PC-3 (cell line): ENCODE measurements at regions not wholly inside any gene's neighbourhood (a gene's known extent, or its start where the extent isn't known, plus 50 kb on each side); places are given as distances from the start of the nearest gene placed in this dataset.

Source experiments
- ATAC-seq: fragments of 200-7000 bp; cut with Tn5 transposase; 2 replicates; pipeline ENCODE4 v1.9.1; 2020; ENCODE audit warnings: mild to moderate bottlenecking, moderate library complexity
- BruUV-seq: library from RNA; stranded (reverse); fragments of 400-500 nt; replicated peaks from 2 replicates; lab custom pipeline; 2021; lab: Mats Ljungman, UMichigan
- CTCF ChIA-PET: fragments of 300-600 bp; sonication (Branson Sonifier 250); formaldehyde crosslinking; loops from one replicate; lab custom pipeline; 2022; ENCODE audit warnings: antibody characterized with exemption; lab: Charles Lee
- POLR2A ChIA-PET: fragments of 300-600 bp; sonication (Branson Sonifier 250); formaldehyde crosslinking; loops from one replicate; lab custom pipeline; 2022; ENCODE audit warnings: antibody characterized with exemption; ENCODE audit not compliant: unreplicated experiment; lab: Charles Lee
- DNase-seq: peaks from one replicate; pipeline ENCODE4 v3.0.0-alpha.2; 2015
- H2AFZ ChIP-seq: fragments of 300-600 bp; sonication (generic); 2 replicates; pipeline ENCODE4 v1.6.0; 2016; ENCODE audit warnings: antibody characterized with exemption, low read length
- H3F3A ChIP-seq: fragments of 300-600 bp; sonication (generic); one replicate; pipeline ENCODE4 v1.6.0; 2017; ENCODE audit warnings: antibody characterized with exemption, low read length, control low read depth, mild to moderate bottlenecking; ENCODE audit not compliant: unreplicated experiment
- H3K27ac ChIP-seq: fragments of 300-600 bp; sonication (generic); 2 replicates; pipeline ENCODE4 v1.5.1; 2016; ENCODE audit warnings: mild to moderate bottlenecking, low read length
- H3K27me3 ChIP-seq: fragments of 300-600 bp; sonication (generic); 2 replicates; pipeline ENCODE4 v1.6.1; 2016; ENCODE audit warnings: low read length, mixed read lengths
- H3K36me3 ChIP-seq: fragments of 300-600 bp; sonication (generic); 2 replicates; pipeline ENCODE4 v1.6.1; 2016; ENCODE audit warnings: low read depth, mixed run types, low read length, mixed read lengths
- H3K4me1 ChIP-seq: fragments of 300-600 bp; sonication (generic); 2 replicates; pipeline ENCODE4 v1.5.1; 2016; ENCODE audit warnings: low read length; ENCODE audit not compliant: insufficient read depth
- H3K4me2 ChIP-seq: fragments of 300-600 bp; sonication (generic); 2 replicates; pipeline ENCODE4 v1.6.0; 2016; ENCODE audit warnings: low read length
- H3K4me3 ChIP-seq: fragments of 300-600 bp; sonication (generic); 2 replicates; pipeline ENCODE4 v1.5.1; 2016; ENCODE audit warnings: mild to moderate bottlenecking, low read length, mixed read lengths
- H3K79me2 ChIP-seq: fragments of 300-600 bp; sonication (generic); 2 replicates; pipeline ENCODE4 v1.6.1; 2017; ENCODE audit warnings: low read length, mixed read lengths
- H3K9ac ChIP-seq: fragments of 300-600 bp; sonication (generic); 2 replicates; pipeline ENCODE4 v1.6.0; 2016; ENCODE audit warnings: mild to moderate bottlenecking, low read length
- H3K9me2 ChIP-seq: fragments of 300-600 bp; sonication (generic); replicated peaks from 2 replicates; pipeline ENCODE4 v1.6.1; 2016; ENCODE audit warnings: mixed run types, low read length, mixed read lengths
- H3K9me3 ChIP-seq: fragments of 300-600 bp; sonication (generic); 2 replicates; pipeline ENCODE4 v1.6.1; 2016; ENCODE audit warnings: low read length, mixed read lengths
- H4K20me1 ChIP-seq: fragments of 300-600 bp; sonication (generic); 2 replicates; pipeline ENCODE4 v1.6.1; 2016; ENCODE audit warnings: low read length, mixed read lengths
- CTCF ChIP-seq: fragments of 300-600 bp; sonication (generic); conservative IDR thresholded peaks from 2 replicates; pipeline ENCODE4 v1.5.1; 2017; ENCODE audit warnings: antibody characterized with exemption, low read depth, mild to moderate bottlenecking, low read length
- EZH2 ChIP-seq: fragments of 300-600 bp; sonication (generic); IDR thresholded peaks from one replicate; pipeline ENCODE4 v1.6.1; 2017; ENCODE audit warnings: antibody characterized with exemption, mild to moderate bottlenecking, low read length; ENCODE audit not compliant: unreplicated experiment
- EZH2phosphoT487 ChIP-seq: fragments of 300-600 bp; sonication (generic); IDR thresholded peaks from 2 replicates; pipeline ENCODE4 v1.6.1; 2018; ENCODE audit warnings: mild to moderate bottlenecking, antibody characterized with exemption, low read length, borderline replicate concordance
- intact Hi-C: fragments of 100-400 bp; cut with micrococcal nuclease; formaldehyde crosslinking; loops from 2 replicates; pipeline ENCODE4 v1.9.0; 2023

DNA sequence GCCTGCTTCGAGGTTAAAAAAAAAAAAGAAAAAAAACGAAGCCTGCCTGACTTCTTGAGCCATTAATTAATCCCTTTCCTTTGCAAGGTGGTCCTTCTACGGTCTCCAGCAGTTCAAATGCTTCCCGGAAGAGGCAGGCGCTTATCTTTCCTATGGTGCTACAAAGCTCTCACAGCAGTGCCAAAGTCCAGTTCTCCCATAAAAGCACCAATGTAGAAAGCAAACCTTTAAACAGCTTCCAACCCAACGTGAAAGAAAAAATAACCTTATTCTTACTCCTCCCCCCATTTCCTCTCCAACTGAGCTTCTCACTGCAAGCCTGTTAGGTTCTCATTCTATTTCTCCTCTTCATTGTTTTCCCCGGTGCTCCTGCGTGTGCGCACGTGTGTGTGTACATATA is 317.4 kb upstream of the SOX11 start:
- ChIA-PET POLR2A (no interaction called here), CTCF (no interaction called here)
- Histone ChIP-seq H3K9me3 (no peaks in the 10 kb centered on the region), H3K79me2 (no peaks in the 10 kb centered on the region), H4K20me1 (no peaks in the 10 kb centered on the region), H3K4me2 (no peak overlapping the region), H3K27ac (no peak overlapping the region), H3K36me3 (no peaks in the 10 kb centered on the region), H3K9ac (no peak overlapping the region), H3F3A (no peaks in the 10 kb centered on the region), H3K4me1 (no peaks in the 10 kb centered on the region), H3K9me2 (no peaks in the 10 kb centered on the region), H3K4me3 (no peak overlapping the region), H2AFZ (no peak overlapping the region), H3K27me3 (0 out of 2 replicates have a peak, but pooled peaks cover 3% of the 10 kb centered on the region)
- TF ChIP-seq CTCF (no peak), EZH2 (no peak)
- no peak for DNase-seq
- no peak for ATAC-seq
- no TSS peak for BruUV-seq
- intact Hi-C loops: no loop called here

- intact Hi-C loops: no loop called here
- CTCF ChIA-PET: no interaction called here
- Histone ChIP-seq H3K4me1 (no peaks in the 10 kb centered on the region), H2AFZ (no peak overlapping the region), H3K9me2 (no peaks in the 10 kb centered on the region), H3K36me3 (no peaks in the 10 kb centered on the region), H3F3A (no peaks in the 10 kb centered on the region), H3K9ac (no peak overlapping the region), H3K4me2 (no peak overlapping the region), H4K20me1 (no peaks in the 10 kb centered on the region), H3K9me3 (no peaks in the 10 kb centered on the region), H3K27ac (no peak overlapping the region), H3K27me3 (0 out of 2 replicates have a peak, but pooled peaks cover 3% of the 10 kb centered on the region), H3K4me3 (no peak overlapping the region), H3K79me2 (no peaks in the 10 kb centered on the region)
- TF ChIP-seq CTCF (no peak), EZH2phosphoT487 (no peak), EZH2 (no peak)
- ATAC-seq (no peak), DNase-seq (no peak)
- BruUV-seq: no TSS peak
- POLR2A ChIA-PET: no interaction called here
These were observed 314.9 kb upstream of the SOX11 start for GRCh38 chr2:5377323-5377722.

- no peak for DNase-seq
- no peaks in the 10 kb centered on the region for H3K79me2 ChIP-seq
- POLR2A ChIA-PET: no interaction called here
- no peak overlapping the region for H3K9ac ChIP-seq
- no peak overlapping the region for H3K27ac ChIP-seq
- no peak overlapping the region for H3K4me3 ChIP-seq
- no peaks in the 10 kb centered on the region for H3K9me3 ChIP-seq
- H3F3A ChIP-seq: no peaks in the 10 kb centered on the region
- no TSS peak for BruUV-seq
- TF ChIP-seq EZH2 (no peak), CTCF (no peak), EZH2phosphoT487 (no peak)
- no peaks in the 10 kb centered on the region for H4K20me1 ChIP-seq
- no peak overlapping the region for H2AFZ ChIP-seq
- CTCF ChIA-PET: no interaction called here
- intact Hi-C loops: no loop called here
- H3K36me3 ChIP-seq: no peaks in the 10 kb centered on the region
- H3K27me3 ChIP-seq: no peaks in the 10 kb centered on the region
- no peaks in the 10 kb centered on the region for H3K9me2 ChIP-seq
- H3K4me1 ChIP-seq: no peaks in the 10 kb centered on the region
- no peak for ATAC-seq
- H3K4me2 ChIP-seq: no peak overlapping the region
These were observed 312.4 kb upstream of the SOX11 start for GRCh38 chr2:5379811-5380210.
